ENCODE measurements at regions not wholly inside any gene's neighbourhood (a gene's known extent, or its start where the extent isn't known, plus 50 kb on each side); places are given as distances from the start of the nearest gene placed in this dataset.
"Not testable (repeated sequence)": the region's sequence is repeated elsewhere in the genome, so short reads cannot be mapped to it uniquely, and the experiment has no call there.

GRCh38 chr12:59401862-59402261 is 194.0 kb upstream of the SLC16A7 start:
- Histone ChIP-seq H3K27ac (ENCODE audit: low read depth, low read length) (no peak overlapping the region), H3K4me1 (ENCODE audit: control insufficient read depth in 2 of 2, insufficient read depth in 2 of 2, low read length in 2 of 2) (no peaks in the 10 kb centered on the region), H3K36me3 (ENCODE audit: control insufficient read depth in 2 of 3, insufficient read depth in 3 of 3, low read length in 3 of 3) (no peaks in the 10 kb centered on the region), H3K27me3 (ENCODE audit: control insufficient read depth in 2 of 2, insufficient read depth in 2 of 2, low read length in 2 of 2) (no peaks in the 10 kb centered on the region), H3K9me3 (ENCODE audit: control insufficient read depth in 2 of 3, low read length in 3 of 3) (no peaks in the 10 kb centered on the region), H3K4me3 (ENCODE audit: low read length) (no peak overlapping the region)
- Mint-ChIP-seq H3K27ac (no peak overlapping the region), H3K9me3 (peaks cover 0 to 2% (median 0%) of the 10 kb centered on the region in 11 donors), H3K4me1 (peaks cover 0 to 12% (median 1%) of the 10 kb centered on the region in 7 donors), H3K4me3 (no peak overlapping the region), H3K36me3 (no peaks in the 10 kb centered on the region), H3K27me3 (peaks cover 0 to 8% (median 0%) of the 10 kb centered on the region in 5 donors)
- ATAC-seq = no peak
- DNase-seq = no peak
- ChIA-PET POLR2A (no interaction called here), CTCF (no interaction called here)
- intact Hi-C loops (cut with micrococcal nuclease) = loop anchor here (2.0 to 5.0 kb wide), 2 partner anchors 195 to 407 kb away; partner anchors contain the start of gene SLC16A7 (in 1 of the 2)

- CTCF ChIA-PET = no interaction called here
- ATAC-seq (no peak), DNase-seq (no peak)
- no peak overlapping the region for H3K27ac Mint-ChIP-seq
- H3K4me1 ChIP-seq (ENCODE audit: control insufficient read depth in 2 of 2, insufficient read depth in 2 of 2, low read length in 2 of 2) = no peaks in the 10 kb centered on the region
- H3K4me1 Mint-ChIP-seq = no peaks in the 10 kb centered on the region
- no peaks in the 10 kb centered on the region for H3K36me3 Mint-ChIP-seq
- peaks cover 0 to 2% (median 0%) of the 10 kb centered on the region in 11 donors for H3K9me3 Mint-ChIP-seq
- no peaks in the 10 kb centered on the region for H3K27me3 ChIP-seq (ENCODE audit: control insufficient read depth in 2 of 2, insufficient read depth in 2 of 2, low read length in 2 of 2)
- POLR2A ChIA-PET = no interaction called here
- intact Hi-C loops (cut with micrococcal nuclease) = no loop called here
- no peak overlapping the region for H3K4me3 ChIP-seq (ENCODE audit: low read length)
- no peaks in the 10 kb centered on the region for H3K36me3 ChIP-seq (ENCODE audit: control insufficient read depth in 2 of 3, insufficient read depth in 3 of 3, low read length in 3 of 3)
- no peak overlapping the region for H3K27ac ChIP-seq (ENCODE audit: low read depth, low read length)
- peaks cover 0 to 8% (median 0%) of the 10 kb centered on the region in 5 donors for H3K27me3 Mint-ChIP-seq
- H3K4me3 Mint-ChIP-seq = no peak overlapping the region
- no peaks in the 10 kb centered on the region for H3K9me3 ChIP-seq (ENCODE audit: control insufficient read depth in 2 of 3, low read length in 3 of 3)
Measured at GRCh38 chr12:59398164-59398563, 197.7 kb upstream of the SLC16A7 start.

GRCh38 chr12:59396919-59397318 is 198.9 kb upstream of the SLC16A7 start:
- no peaks in the 10 kb centered on the region for H3K4me1 Mint-ChIP-seq
- Histone ChIP-seq H3K27ac (ENCODE audit: low read depth, low read length) (no peak overlapping the region), H3K27me3 (ENCODE audit: control insufficient read depth in 2 of 2, insufficient read depth in 2 of 2, low read length in 2 of 2) (no peaks in the 10 kb centered on the region), H3K4me1 (ENCODE audit: control insufficient read depth in 2 of 2, insufficient read depth in 2 of 2, low read length in 2 of 2) (no peaks in the 10 kb centered on the region), H3K9me3 (ENCODE audit: control insufficient read depth in 2 of 3, low read length in 3 of 3) (no peaks in the 10 kb centered on the region), H3K4me3 (ENCODE audit: low read length) (no peak overlapping the region), H3K36me3 (ENCODE audit: control insufficient read depth in 2 of 3, insufficient read depth in 3 of 3, low read length in 3 of 3) (no peaks in the 10 kb centered on the region)
- ChIA-PET POLR2A (no interaction called here), CTCF (no interaction called here)
- ATAC-seq = no peak
- peaks cover 0 to 2% (median 0%) of the 10 kb centered on the region in 11 donors for H3K9me3 Mint-ChIP-seq
- intact Hi-C loops (cut with micrococcal nuclease) = no loop called here
- no peak overlapping the region for H3K4me3 Mint-ChIP-seq
- peaks cover 0 to 13% (median 0%) of the 10 kb centered on the region in 5 donors for H3K27me3 Mint-ChIP-seq
- no peak overlapping the region for H3K27ac Mint-ChIP-seq
- H3K36me3 Mint-ChIP-seq = no peaks in the 10 kb centered on the region
- DNase-seq = no peak

- H3K4me3 ChIP-seq (ENCODE audit: low read length) = no peak overlapping the region
- H3K9me3 ChIP-seq (ENCODE audit: control insufficient read depth in 2 of 3, low read length in 3 of 3) = no peaks in the 10 kb centered on the region
- intact Hi-C loops (cut with micrococcal nuclease) = no loop called here
- CTCF ChIA-PET = no interaction called here
- Mint-ChIP-seq H3K27ac (no peak overlapping the region), H3K4me3 (no peak overlapping the region), H3K36me3 (no peaks in the 10 kb centered on the region), H3K27me3 (peaks cover 0 to 13% (median 0%) of the 10 kb centered on the region in 5 donors), H3K9me3 (peaks cover 0 to 2% (median 0%) of the 10 kb centered on the region in 11 donors), H3K4me1 (no peaks in the 10 kb centered on the region)
- POLR2A ChIA-PET = no interaction called here
- no peak for DNase-seq
- no peaks in the 10 kb centered on the region for H3K36me3 ChIP-seq (ENCODE audit: control insufficient read depth in 2 of 3, insufficient read depth in 3 of 3, low read length in 3 of 3)
- no peaks in the 10 kb centered on the region for H3K27me3 ChIP-seq (ENCODE audit: control insufficient read depth in 2 of 2, insufficient read depth in 2 of 2, low read length in 2 of 2)
- H3K27ac ChIP-seq (ENCODE audit: low read depth, low read length) = no peak overlapping the region
- H3K4me1 ChIP-seq (ENCODE audit: control insufficient read depth in 2 of 2, insufficient read depth in 2 of 2, low read length in 2 of 2) = no peaks in the 10 kb centered on the region
- ATAC-seq = no peak
Measured at GRCh38 chr12:59396519-59396918, 199.3 kb upstream of the SLC16A7 start.

GRCh38 chr12:59395310-59395709 is 200.5 kb upstream of the SLC16A7 start:
- H3K9me3 Mint-ChIP-seq; H3K4me1 Mint-ChIP-seq; POLR2A ChIA-PET; H3K4me3 Mint-ChIP-seq; DNase-seq; ATAC-seq; H3K36me3 Mint-ChIP-seq; H3K4me1 ChIP-seq (ENCODE audit: control insufficient read depth in 2 of 2, insufficient read depth in 2 of 2, low read length in 2 of 2); H3K9me3 ChIP-seq (ENCODE audit: control insufficient read depth in 2 of 3, low read length in 3 of 3); H3K4me3 ChIP-seq (ENCODE audit: low read length); intact Hi-C loops (cut with micrococcal nuclease); H3K27me3 ChIP-seq (ENCODE audit: control insufficient read depth in 2 of 2, insufficient read depth in 2 of 2, low read length in 2 of 2); H3K36me3 ChIP-seq (ENCODE audit: control insufficient read depth in 2 of 3, insufficient read depth in 3 of 3, low read length in 3 of 3); H3K27ac Mint-ChIP-seq; H3K27ac ChIP-seq (ENCODE audit: low read depth, low read length); CTCF ChIA-PET: not testable (repeated sequence)
- peaks cover 4 to 13% (median 6%) of the 10 kb centered on the region in 5 donors for H3K27me3 Mint-ChIP-seq

GRCh38 chr12:59393506-59393905 is 202.3 kb upstream of the SLC16A7 start:
- ChIA-PET CTCF (no interaction called here), POLR2A (no interaction called here)
- H3K27me3 ChIP-seq (ENCODE audit: control insufficient read depth in 2 of 2, insufficient read depth in 2 of 2, low read length in 2 of 2) = no peaks in the 10 kb centered on the region
- Mint-ChIP-seq H3K9me3 (no peaks in the 10 kb centered on the region), H3K4me1 (no peaks in the 10 kb centered on the region), H3K27ac (no peak overlapping the region), H3K36me3 (no peaks in the 10 kb centered on the region), H3K4me3 (no peak overlapping the region), H3K27me3 (peaks cover 6 to 11% (median 9%) of the 10 kb centered on the region in 5 donors)
- intact Hi-C loops (cut with micrococcal nuclease) = no loop called here
- H3K9me3 ChIP-seq (ENCODE audit: control insufficient read depth in 2 of 3, low read length in 3 of 3) = no peaks in the 10 kb centered on the region
- no peak overlapping the region for H3K27ac ChIP-seq (ENCODE audit: low read depth, low read length)
- H3K4me1 ChIP-seq (ENCODE audit: control insufficient read depth in 2 of 2, insufficient read depth in 2 of 2, low read length in 2 of 2) = no peaks in the 10 kb centered on the region
- no peak for ATAC-seq
- no peaks in the 10 kb centered on the region for H3K36me3 ChIP-seq (ENCODE audit: control insufficient read depth in 2 of 3, insufficient read depth in 3 of 3, low read length in 3 of 3)
- DNase-seq = no peak
- no peak overlapping the region for H3K4me3 ChIP-seq (ENCODE audit: low read length)

- Mint-ChIP-seq H3K27me3 (peaks cover 6 to 11% (median 7%) of the 10 kb centered on the region in 5 donors), H3K9me3 (no peaks in the 10 kb centered on the region), H3K4me1 (no peaks in the 10 kb centered on the region), H3K27ac (no peak overlapping the region), H3K36me3 (no peaks in the 10 kb centered on the region), H3K4me3 (no peak overlapping the region)
- Histone ChIP-seq H3K9me3 (ENCODE audit: control insufficient read depth in 2 of 3, low read length in 3 of 3) (no peaks in the 10 kb centered on the region), H3K27ac (ENCODE audit: low read depth, low read length) (no peak overlapping the region), H3K4me1 (ENCODE audit: control insufficient read depth in 2 of 2, insufficient read depth in 2 of 2, low read length in 2 of 2) (no peaks in the 10 kb centered on the region), H3K36me3 (ENCODE audit: control insufficient read depth in 2 of 3, insufficient read depth in 3 of 3, low read length in 3 of 3) (no peaks in the 10 kb centered on the region), H3K4me3 (ENCODE audit: low read length) (no peak overlapping the region), H3K27me3 (ENCODE audit: control insufficient read depth in 2 of 2, insufficient read depth in 2 of 2, low read length in 2 of 2) (no peaks in the 10 kb centered on the region)
- no peak for DNase-seq
- intact Hi-C loops (cut with micrococcal nuclease) = no loop called here
- CTCF ChIA-PET = no interaction called here
- POLR2A ChIA-PET = no interaction called here
- no peak for ATAC-seq
Measured at GRCh38 chr12:59389968-59390576, 205.8 kb upstream of the SLC16A7 start.
